Testis (tissue), 2 donors: ENCODE measurements at regions not wholly inside any gene's neighbourhood (a gene's known extent, or its start where the extent isn't known, plus 50 kb on each side); places are given as distances from the start of the nearest gene placed in this dataset.
A peak's percentile ranks its signal among the peaks of the same experiment; 100 is the strongest.

ENCODE experiments used
- DNase-seq: peaks from one replicate; pipeline ENCODE4 v3.0.0-alpha.2; 2019
- H3K27ac ChIP-seq, 2 donors: fragments of 200-600 bp; sonication (generic); one replicate each; pipeline ENCODE4 v1.5.1; 2019
- H3K27me3 ChIP-seq: fragments of 200-600 bp; sonication (generic); one replicate; pipeline ENCODE4 v1.5.1; 2019
- H3K36me3 ChIP-seq: fragments of 200-600 bp; sonication (generic); one replicate; pipeline ENCODE4 v1.5.1; 2017; ENCODE audit warnings: low read depth; ENCODE audit errors: missing control alignments
- H3K4me1 ChIP-seq: fragments of 200-600 bp; sonication (generic); one replicate; pipeline ENCODE4 v1.5.1; 2019
- H3K4me3 ChIP-seq, 2 donors: fragments of 200-600 bp; sonication (generic); one replicate each; pipeline ENCODE4 v1.5.1; 2017 to 2019
- H3K9me3 ChIP-seq: fragments of 200-600 bp; sonication (generic); one replicate; pipeline ENCODE4 v1.5.1; 2017
- POLR2A ChIP-seq: fragments of 450-650 bp; IDR thresholded peaks from one replicate; pipeline ENCODE4 v1.6.1; 2017; ENCODE audit warnings: antibody characterized with exemption, mild to moderate bottlenecking, moderate library complexity
- WGBS, 2 donors: methylation state at CpG; one replicate each; pipeline ENCODE4 v1.1.5; 2018; 5-methylcytosine and 5-hydroxymethylcytosine counted together
- intact Hi-C: fragments of 100-400 bp; cut with DNase I; formaldehyde crosslinking; loops from one replicate; pipeline ENCODE4 v1.15.1; 2023; ENCODE audit warnings: low total_unique reads
- TF ChIP-seq, protein P1 (sequence below), 3 experiments: fragments of 450-650 bp in 2 of 3; fragments of 200-600 bp in 1 of 3; sonication (generic) in 1 of 3; IDR thresholded peaks; one replicate each; pipeline ENCODE4 v1.5.1; 2016 to 2019; ENCODE audit warnings: antibody characterized with exemption in 3 of 3, mild to moderate bottlenecking in 2 of 3, moderate library complexity in 1 of 3

GRCh38 chr20:11372876-11373790 is 544.6 kb upstream of the BTBD3 start:
- Histone ChIP-seq H3K36me3 (no peaks in the 10 kb centered on the region), H3K4me3 (no peak overlapping the region), H3K4me1 (no peaks in the 10 kb centered on the region), H3K27me3 (no peaks in the 10 kb centered on the region), H3K9me3 (no peaks in the 10 kb centered on the region), H3K27ac (no peak overlapping the region)
- TF ChIP-seq, protein P1, sequence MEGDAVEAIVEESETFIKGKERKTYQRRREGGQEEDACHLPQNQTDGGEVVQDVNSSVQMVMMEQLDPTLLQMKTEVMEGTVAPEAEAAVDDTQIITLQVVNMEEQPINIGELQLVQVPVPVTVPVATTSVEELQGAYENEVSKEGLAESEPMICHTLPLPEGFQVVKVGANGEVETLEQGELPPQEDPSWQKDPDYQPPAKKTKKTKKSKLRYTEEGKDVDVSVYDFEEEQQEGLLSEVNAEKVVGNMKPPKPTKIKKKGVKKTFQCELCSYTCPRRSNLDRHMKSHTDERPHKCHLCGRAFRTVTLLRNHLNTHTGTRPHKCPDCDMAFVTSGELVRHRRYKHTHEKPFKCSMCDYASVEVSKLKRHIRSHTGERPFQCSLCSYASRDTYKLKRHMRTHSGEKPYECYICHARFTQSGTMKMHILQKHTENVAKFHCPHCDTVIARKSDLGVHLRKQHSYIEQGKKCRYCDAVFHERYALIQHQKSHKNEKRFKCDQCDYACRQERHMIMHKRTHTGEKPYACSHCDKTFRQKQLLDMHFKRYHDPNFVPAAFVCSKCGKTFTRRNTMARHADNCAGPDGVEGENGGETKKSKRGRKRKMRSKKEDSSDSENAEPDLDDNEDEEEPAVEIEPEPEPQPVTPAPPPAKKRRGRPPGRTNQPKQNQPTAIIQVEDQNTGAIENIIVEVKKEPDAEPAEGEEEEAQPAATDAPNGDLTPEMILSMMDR (IDR thresholded peaks at IDR 0.05) = no peak
- TF ChIP-seq POLR2A = no peak
- 66 to 74% methylated on average over 5 of the region's 5 CpGs for WGBS, 2 donors
- peak; percentile 85 for DNase-seq
- intact Hi-C loops = no loop called here

DNA sequence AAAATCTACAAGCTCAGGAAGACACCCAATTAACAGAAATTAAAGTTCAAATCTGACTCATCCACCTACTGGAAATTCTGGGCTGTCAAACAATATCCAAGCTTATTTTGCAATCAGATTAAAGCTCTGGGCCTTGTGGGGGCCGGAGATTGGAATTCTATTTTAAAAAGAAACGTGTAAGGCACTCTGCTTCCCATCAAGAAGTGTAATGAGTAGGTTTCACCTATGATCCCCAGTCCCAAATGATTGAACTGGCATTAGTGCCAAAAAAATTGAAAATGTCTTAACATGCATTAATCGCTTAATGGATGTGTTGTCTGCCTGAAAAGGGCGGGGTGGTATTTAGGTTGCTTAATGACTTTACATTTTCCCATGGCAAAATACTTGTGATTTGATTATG is 542.4 kb upstream of the BTBD3 start:
- DNase-seq = no peak
- TF ChIP-seq, protein P1 (IDR thresholded peaks at IDR 0.05) = no peak
- no peak for TF ChIP-seq POLR2A
- no peaks in the 10 kb centered on the region for H3K36me3 ChIP-seq
- no peaks in the 10 kb centered on the region for H3K27me3 ChIP-seq
- WGBS, 2 donors = 85 to 86% methylated on average over 4 of the region's 4 CpGs
- H3K9me3 ChIP-seq = no peaks in the 10 kb centered on the region
- intact Hi-C loops = no loop called here
- no peaks in the 10 kb centered on the region for H3K4me1 ChIP-seq
- no peak overlapping the region for H3K4me3 ChIP-seq
- H3K27ac ChIP-seq = no peak overlapping the region

DNA sequence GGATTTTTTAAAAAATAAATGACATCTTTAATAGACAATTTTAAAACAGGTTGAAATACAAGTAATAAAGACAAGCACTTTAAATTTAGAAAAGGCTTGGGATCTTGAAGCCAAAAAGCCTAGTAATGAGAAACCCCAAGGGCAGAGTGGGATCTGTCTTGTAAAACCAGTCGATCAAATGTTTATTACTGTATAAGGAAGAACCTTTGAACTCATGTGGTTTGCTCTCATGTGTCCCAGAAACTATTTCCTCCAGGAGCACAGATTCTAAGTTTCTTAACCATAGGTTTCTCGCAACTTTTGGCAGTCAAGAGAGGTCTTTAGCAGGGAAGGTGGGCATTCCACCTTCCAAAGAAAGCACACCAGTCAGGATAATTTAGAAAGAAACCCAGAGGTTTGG is 541.7 kb upstream of the BTBD3 start:
- Histone ChIP-seq H3K4me1 (no peaks in the 10 kb centered on the region), H3K27ac (no peak overlapping the region), H3K9me3 (no peaks in the 10 kb centered on the region), H3K4me3 (no peak overlapping the region), H3K27me3 (no peaks in the 10 kb centered on the region), H3K36me3 (no peaks in the 10 kb centered on the region)
- 83 to 91% methylated on average over 2 of the region's 2 CpGs for WGBS, 2 donors
- intact Hi-C loops = no loop called here
- DNase-seq = no peak
- TF ChIP-seq POLR2A = no peak
- TF ChIP-seq, protein P1 (IDR thresholded peaks at IDR 0.05) = no peak

GRCh38 chr20:11376420-11376819 is 541.3 kb upstream of the BTBD3 start:
- intact Hi-C loops = no loop called here
- H3K27me3 ChIP-seq = no peaks in the 10 kb centered on the region
- H3K36me3 ChIP-seq = no peaks in the 10 kb centered on the region
- no peak for DNase-seq
- no peak for TF ChIP-seq POLR2A
- TF ChIP-seq, protein P1 (IDR thresholded peaks at IDR 0.05) = no peak
- no peaks in the 10 kb centered on the region for H3K9me3 ChIP-seq
- no peaks in the 10 kb centered on the region for H3K4me1 ChIP-seq
- no peak overlapping the region for H3K27ac ChIP-seq
- H3K4me3 ChIP-seq = no peak overlapping the region

- DNase-seq = no peak
- no peak for TF ChIP-seq POLR2A
- TF ChIP-seq, protein P1 (IDR thresholded peaks at IDR 0.05) = no peak
- 84 to 87% methylated on average over 2 of the region's 2 CpGs for WGBS, 2 donors
- no peak overlapping the region for H3K4me3 ChIP-seq
- intact Hi-C loops = no loop called here
- H3K4me1 ChIP-seq = no peaks in the 10 kb centered on the region
- H3K27me3 ChIP-seq = no peaks in the 10 kb centered on the region
- H3K36me3 ChIP-seq = no peaks in the 10 kb centered on the region
- no peaks in the 10 kb centered on the region for H3K9me3 ChIP-seq
- no peak overlapping the region for H3K27ac ChIP-seq
These were observed 540.7 kb upstream of the BTBD3 start for GRCh38 chr20:11376998-11377397.
